ENCODE measurements at regions not wholly inside any gene's neighbourhood (a gene's known extent, or its start where the extent isn't known, plus 50 kb on each side); places are given as distances from the start of the nearest gene placed in this dataset.

DNA sequence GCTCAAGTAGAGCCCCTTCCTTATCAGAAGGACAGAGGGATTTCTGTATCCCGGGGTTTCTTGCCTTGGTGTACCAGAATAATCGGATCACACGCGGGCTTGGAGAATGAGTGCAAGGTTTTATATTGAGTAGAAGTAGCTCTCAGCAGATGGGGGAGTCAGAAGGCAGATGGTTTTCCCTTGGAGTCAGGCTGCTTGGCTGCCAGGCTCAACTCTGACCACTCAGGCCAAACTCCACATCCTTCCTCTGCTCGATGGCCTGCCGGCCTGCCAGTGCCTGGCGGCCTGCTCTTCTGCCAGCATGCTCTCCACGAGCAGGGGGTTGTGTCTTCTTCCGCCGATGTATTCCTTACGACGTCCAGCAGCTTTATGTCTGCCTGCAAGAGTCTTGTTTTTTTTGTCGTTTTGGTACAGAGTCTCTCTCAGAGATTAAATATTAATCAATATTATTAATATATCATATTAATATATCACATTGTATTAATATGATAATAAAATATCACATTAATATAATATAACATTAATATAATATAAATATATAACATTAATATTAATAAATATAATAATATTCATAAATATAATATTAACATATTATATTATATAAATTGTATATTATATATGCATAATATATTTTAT, 229.2 kb upstream of the WSCD1 start:
- peaks cover 2% of the 10 kb centered on the region for H3K27me3 Mint-ChIP-seq (ENCODE audit: low read depth)
- no peak overlapping the region for H3K27ac Mint-ChIP-seq
- H3K9me3 Mint-ChIP-seq, result no peaks in the 10 kb centered on the region
- TF ChIP-seq, protein P1, sequence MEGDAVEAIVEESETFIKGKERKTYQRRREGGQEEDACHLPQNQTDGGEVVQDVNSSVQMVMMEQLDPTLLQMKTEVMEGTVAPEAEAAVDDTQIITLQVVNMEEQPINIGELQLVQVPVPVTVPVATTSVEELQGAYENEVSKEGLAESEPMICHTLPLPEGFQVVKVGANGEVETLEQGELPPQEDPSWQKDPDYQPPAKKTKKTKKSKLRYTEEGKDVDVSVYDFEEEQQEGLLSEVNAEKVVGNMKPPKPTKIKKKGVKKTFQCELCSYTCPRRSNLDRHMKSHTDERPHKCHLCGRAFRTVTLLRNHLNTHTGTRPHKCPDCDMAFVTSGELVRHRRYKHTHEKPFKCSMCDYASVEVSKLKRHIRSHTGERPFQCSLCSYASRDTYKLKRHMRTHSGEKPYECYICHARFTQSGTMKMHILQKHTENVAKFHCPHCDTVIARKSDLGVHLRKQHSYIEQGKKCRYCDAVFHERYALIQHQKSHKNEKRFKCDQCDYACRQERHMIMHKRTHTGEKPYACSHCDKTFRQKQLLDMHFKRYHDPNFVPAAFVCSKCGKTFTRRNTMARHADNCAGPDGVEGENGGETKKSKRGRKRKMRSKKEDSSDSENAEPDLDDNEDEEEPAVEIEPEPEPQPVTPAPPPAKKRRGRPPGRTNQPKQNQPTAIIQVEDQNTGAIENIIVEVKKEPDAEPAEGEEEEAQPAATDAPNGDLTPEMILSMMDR (IDR thresholded peaks at IDR 0.05; ENCODE audit: unreplicated experiment), result no peak
- no peaks in the 10 kb centered on the region for H3K36me3 Mint-ChIP-seq
- H3K4me1 Mint-ChIP-seq, result no peaks in the 10 kb centered on the region
- H3K4me3 Mint-ChIP-seq, result no peak overlapping the region
- DNase-seq (ENCODE audit: low spot score in 2 of 2, unreplicated experiment in 2 of 2), result no peak

DNA sequence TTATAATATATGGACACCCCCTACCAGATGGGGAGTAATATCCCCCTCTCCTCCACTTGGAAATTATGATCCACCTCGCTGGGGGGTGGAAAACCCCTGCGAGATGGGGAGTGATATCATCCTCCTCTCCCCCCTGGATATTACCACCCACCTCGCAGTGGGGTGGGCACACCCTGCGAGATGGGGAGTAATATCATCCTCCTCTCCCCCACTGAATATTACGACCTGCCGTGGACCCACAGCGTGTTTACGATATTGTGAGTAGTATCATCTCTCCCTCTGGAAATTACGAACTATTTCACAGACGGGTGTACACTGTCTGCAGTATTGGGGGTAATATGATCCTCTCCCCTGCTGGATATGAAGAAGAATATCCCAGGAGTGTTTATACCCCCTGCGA, 228.3 kb upstream of the WSCD1 start:
- TF ChIP-seq, protein P1 (IDR thresholded peaks at IDR 0.05; ENCODE audit: unreplicated experiment), result no peak
- no peak for DNase-seq (ENCODE audit: low spot score in 2 of 2, unreplicated experiment in 2 of 2)

DNA sequence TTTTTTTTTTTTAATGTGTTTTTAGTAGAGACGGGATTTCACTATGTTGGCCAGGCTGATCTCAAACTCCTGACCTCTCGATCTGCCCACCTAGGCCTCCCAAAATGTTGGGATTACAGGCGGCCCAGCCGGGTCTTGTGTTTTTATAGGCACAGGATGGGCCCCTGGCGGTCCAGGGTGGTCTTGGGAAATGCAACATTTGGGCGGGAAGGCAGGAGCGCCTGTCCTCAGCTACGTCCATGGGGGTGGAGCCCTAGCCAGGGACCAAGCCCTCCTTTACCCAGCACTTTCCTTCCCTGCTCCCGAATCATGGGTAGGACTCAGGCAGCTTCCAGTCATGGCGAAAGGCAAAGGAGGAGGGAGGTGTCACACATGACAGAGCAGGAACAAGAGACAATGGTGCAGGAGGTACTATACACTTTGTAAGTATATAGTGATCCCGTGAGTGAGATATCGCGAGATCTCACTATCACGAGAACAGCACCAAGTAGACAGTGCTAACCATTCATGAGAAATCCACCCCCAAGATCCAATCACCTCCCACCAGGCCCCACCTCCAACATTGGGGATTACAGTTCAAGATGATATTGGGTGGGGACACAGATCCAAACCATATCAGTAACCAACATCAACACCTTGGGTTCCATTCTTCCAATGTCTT, 226.7 kb upstream of the WSCD1 start:
- Mint-ChIP-seq H3K4me3 (no peak overlapping the region), H3K27me3 (ENCODE audit: low read depth) (peaks cover 7% of the 10 kb centered on the region), H3K27ac (no peak overlapping the region), H3K4me1 (no peaks in the 10 kb centered on the region), H3K36me3 (no peaks in the 10 kb centered on the region), H3K9me3 (peaks cover 1% of the 10 kb centered on the region)
- TF ChIP-seq, protein P1 (IDR thresholded peaks at IDR 0.05; ENCODE audit: unreplicated experiment), result no peak
- no peak for DNase-seq (ENCODE audit: low spot score in 2 of 2, unreplicated experiment in 2 of 2)

More for the DNA sequence above, 228.3 kb upstream of the WSCD1 start:
- Mint-ChIP-seq H3K9me3 (no peaks in the 10 kb centered on the region), H3K4me3 (no peak overlapping the region), H3K27ac (no peak overlapping the region), H3K36me3 (no peaks in the 10 kb centered on the region), H3K27me3 (ENCODE audit: low read depth) (peaks cover 5% of the 10 kb centered on the region), H3K4me1 (no peaks in the 10 kb centered on the region)

DNA sequence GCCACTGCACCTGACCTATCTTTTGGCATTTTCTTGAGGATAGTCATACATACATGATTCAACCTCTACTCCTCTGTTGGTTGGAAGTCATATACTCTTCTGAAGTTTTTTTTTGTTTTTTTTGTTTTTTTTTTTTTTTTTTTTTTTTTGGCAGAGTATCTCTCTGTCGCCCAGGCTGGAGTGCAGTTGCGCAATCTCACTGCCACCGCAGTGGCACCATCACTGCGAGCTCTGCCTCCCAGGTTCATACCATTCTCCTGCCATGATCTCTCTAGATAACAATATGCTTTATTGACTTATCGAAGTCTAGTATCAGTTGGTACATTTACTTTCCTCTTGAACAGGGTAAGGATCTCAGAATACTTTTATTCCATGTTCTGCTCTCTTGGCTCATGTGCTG, 224.2 kb upstream of the WSCD1 start:
- Mint-ChIP-seq H3K4me3 (no peak overlapping the region), H3K4me1 (no peaks in the 10 kb centered on the region), H3K27ac (no peak overlapping the region), H3K36me3 (no peaks in the 10 kb centered on the region), H3K9me3 (peaks cover 5% of the 10 kb centered on the region), H3K27me3 (ENCODE audit: low read depth) (peaks cover 7% of the 10 kb centered on the region)
- no peak for DNase-seq (ENCODE audit: low spot score in 2 of 2, unreplicated experiment in 2 of 2)
- TF ChIP-seq, protein P1 (IDR thresholded peaks at IDR 0.05; ENCODE audit: unreplicated experiment), result no peak

DNA sequence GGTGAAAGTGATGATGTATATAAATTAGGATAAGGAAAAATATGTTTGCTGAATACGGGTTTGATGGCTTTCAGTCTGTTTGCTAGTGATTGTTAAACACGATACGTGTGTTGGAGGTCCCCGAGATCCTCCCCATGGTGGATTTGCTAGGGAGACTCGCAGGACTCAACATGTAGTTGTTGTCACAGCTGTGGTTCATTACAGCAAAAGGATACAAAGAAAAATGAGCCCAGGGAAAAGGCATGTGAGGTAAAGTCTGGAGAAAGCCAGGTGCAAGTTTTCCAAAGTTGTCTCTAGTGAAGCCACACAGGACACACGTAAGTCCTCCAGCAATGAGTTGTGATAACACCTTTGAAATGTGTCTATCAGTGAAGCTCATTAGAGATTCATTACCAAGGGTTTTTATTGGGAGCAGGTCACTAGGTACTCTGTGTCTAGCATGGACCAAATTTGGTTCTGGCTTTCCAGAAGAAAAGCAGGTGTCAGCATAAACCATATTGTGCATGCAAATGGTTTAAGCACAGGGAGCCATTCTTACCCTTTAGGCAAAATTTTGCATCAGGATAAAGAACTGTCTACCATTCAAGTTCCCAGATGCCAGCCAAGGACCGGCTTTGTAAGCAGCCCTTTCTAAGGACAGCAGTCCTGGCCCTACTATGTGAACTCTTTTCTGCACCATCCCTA, 215.2 kb upstream of the WSCD1 start:
- Mint-ChIP-seq H3K36me3 (no peaks in the 10 kb centered on the region), H3K27ac (no peak overlapping the region), H3K27me3 (ENCODE audit: low read depth) (no peaks in the 10 kb centered on the region), H3K4me1 (no peaks in the 10 kb centered on the region), H3K9me3 (peaks cover 4% of the 10 kb centered on the region), H3K4me3 (no peak overlapping the region)
- TF ChIP-seq, protein P1 (IDR thresholded peaks at IDR 0.05; ENCODE audit: unreplicated experiment), result no peak
- no peak for DNase-seq (ENCODE audit: low spot score in 2 of 2, unreplicated experiment in 2 of 2)

Data from mesothelial cell of epicardium (in vitro differentiated cells).